ENCODE measurements at regions not wholly inside any gene's neighbourhood (a gene's known extent, or its start where the extent isn't known, plus 50 kb on each side); places are given as distances from the start of the nearest gene placed in this dataset.

- TF ChIP-seq CTCF (IDR thresholded peaks at IDR 0.05 in 8 of 11, conservative IDR thresholded peaks at IDR 0.05 in 3 of 11) (no peak), POLR2A (IDR thresholded peaks at IDR 0.05) (no peak), POLR2AphosphoS5 (IDR thresholded peaks at IDR 0.05) (no peak)
Observed at GRCh38 chr12:58720421-58720820, 199.9 kb downstream of the LRIG3 start.

Measured in spleen (tissue), 7 donors.